GM18517 (cell line): ENCODE measurements at regions not wholly inside any gene's neighbourhood (a gene's known extent, or its start where the extent isn't known, plus 50 kb on each side); places are given as distances from the start of the nearest gene placed in this dataset.
A peak's percentile ranks its signal among the peaks of the same experiment; 100 is the strongest.
"Not testable (repeated sequence)": the region's sequence is repeated elsewhere in the genome, so short reads cannot be mapped to it uniquely, and the experiment has no call there.

Experiments
- ATAC-seq: cut with Tn5 transposase; IDR thresholded peaks from one replicate; pipeline ENCODE4 v1.9.1; 2021; ENCODE audit warnings: mild to moderate bottlenecking, moderate library complexity; ENCODE audit not compliant: unreplicated experiment

DNA sequence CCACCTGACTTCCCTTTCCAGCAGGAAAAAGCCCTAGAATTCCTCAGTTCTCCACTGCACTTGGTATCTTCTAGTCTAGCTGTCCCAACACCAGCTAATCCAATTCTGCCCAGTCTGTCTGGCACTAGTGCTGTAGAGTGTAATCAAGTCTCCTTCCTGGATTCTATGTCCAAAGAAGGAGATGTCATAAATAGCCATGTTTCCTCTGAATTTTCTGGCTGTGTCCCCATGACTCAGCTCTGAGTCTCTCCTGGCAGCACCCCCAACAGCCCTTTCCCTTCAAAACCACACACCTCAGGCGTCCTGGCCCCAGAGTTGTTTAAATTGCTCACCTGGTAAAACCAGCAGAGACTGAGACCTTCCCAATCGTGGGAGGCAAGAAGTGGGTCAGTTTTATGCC, 197.2 kb downstream of the GRXCR1 start:
- ATAC-seq: no peak

DNA sequence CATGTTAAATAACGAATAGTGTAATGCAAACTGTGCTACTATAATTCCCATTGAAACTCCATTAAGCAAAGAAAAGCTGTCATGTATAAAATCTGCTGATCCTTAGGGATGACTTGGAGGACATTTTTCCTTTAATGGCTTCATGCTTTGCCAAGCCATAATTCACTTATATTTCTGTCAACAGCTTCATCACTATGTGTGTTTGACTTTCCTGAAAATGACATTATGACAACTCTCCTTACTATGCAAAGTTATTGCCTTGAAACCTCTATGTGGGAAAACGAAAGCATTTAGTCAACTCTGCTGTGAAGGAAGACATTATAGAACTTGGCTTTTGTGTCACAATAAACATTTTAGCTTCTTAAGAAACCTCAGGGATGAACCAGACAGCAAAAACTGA, 210.5 kb downstream of the GRXCR1 start:
- no peak for ATAC-seq

DNA sequence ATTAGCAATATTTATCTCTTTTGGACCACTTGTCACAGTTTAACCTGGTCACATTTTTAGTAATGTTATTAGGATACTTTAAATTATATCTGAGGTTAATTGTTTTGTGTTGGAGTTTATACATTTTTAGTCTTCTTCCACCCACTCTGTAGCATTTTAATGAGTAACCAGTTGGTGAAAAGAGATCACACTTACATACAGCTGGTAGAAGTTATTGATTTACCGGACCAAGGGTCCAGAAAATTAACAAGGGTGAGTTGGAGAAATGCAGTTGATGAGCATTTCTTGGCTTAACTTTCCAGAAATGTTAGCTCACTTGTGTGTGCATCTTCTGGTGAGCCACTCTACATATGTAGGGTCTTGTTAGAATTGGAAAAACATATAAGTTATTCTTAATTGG, 219.6 kb downstream of the GRXCR1 start:
- no peak for ATAC-seq

DNA sequence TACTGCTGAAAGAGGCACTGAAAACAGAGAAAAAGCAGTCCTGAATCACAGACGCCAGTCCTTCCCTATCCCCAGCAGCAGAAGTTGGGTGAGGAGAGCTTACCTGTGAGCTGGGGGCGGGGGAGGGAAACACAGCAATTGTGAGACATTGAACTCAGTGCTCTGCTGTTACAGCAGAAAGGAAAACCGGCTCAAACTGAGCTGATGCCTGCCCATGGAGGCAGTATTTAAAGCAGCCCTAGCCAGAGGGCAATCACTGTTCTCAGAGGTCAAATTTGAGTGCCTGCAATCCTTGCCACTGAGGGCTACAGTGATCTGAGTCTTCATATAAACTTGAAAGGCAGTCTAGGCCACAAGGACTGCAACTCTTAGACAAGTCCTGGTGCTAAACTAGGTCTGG, 220.7 kb downstream of the GRXCR1 start:
- no peak for ATAC-seq

GRCh38 chr4:43126595-43126994, 234.1 kb downstream of the GRXCR1 start:
- no peak for ATAC-seq

- ATAC-seq: no peak
Observed at GRCh38 chr4:43130228-43131021, 237.9 kb downstream of the GRXCR1 start.

DNA sequence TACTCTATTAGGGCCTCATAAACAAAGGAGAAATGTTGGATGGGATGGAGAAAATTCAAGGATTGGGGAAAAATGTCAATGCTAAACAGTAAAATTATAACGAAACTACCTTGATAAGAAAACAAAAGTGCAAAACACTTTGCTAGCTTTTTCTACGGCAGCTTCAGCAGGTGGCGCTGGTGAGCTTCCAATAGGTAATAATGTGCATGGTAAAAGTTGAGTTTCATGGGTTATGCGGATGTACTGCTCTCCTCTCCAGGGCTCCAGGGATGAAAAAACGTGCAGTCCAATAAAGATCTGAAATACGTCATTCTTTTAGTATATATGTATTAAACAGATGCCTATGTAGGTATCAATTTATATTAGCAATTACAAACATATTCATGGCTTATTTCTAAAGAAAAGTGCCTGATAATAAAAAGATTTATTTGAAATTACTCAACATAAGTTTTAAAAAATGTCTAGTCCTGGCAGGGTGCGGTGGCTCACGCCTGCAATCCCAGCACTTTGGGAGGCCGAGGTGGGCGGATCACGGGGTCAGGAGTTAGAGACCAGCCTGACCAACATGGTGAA, 239.6 kb downstream of the GRXCR1 start:
- peak; percentile 90 for ATAC-seq

DNA sequence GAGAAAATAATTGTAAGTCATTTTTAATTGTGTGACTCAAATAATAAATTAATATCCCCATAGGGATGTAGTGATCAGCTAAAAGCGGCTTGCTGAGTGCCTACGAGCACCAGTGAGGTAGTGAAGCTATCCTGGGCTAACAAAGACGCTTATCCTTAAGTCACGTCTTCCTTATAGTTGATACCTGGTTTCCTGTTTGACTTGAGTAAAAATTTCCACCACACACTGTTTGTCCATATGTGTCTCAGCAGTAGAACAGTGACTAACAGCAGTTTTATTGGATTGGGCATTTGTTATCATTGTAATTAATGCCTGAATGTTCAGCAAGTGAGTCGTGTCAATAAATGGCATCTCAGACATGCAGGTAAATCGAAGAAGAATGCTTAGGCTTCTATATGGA, 241.1 kb downstream of the GRXCR1 start:
- no peak for ATAC-seq

GRCh38 chr4:43136752-43137151, 244.2 kb downstream of the GRXCR1 start:
- ATAC-seq: no peak

DNA sequence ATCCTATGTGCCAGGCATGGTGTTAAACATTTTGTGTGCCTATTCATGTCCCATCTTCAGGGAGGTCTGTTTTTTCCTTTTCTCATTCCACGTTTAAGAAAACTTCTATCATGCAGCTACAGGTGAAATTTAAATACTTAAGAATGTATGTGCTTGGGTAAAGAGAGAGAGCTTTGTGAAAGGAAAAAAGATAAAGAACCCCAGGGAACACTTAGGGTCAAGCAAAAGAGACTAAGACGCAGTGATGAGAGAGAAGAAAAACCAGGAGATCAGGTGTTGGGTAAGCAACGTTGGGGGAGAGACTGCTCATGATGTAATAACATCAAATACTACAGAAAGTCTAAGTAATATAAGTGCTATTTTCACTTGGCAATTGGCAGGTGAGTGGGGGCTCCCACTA, 253.7 kb downstream of the GRXCR1 start:
- no peak for ATAC-seq

- ATAC-seq: no peak
Observed at GRCh38 chr4:43148481-43148880, 256.0 kb downstream of the GRXCR1 start.

DNA sequence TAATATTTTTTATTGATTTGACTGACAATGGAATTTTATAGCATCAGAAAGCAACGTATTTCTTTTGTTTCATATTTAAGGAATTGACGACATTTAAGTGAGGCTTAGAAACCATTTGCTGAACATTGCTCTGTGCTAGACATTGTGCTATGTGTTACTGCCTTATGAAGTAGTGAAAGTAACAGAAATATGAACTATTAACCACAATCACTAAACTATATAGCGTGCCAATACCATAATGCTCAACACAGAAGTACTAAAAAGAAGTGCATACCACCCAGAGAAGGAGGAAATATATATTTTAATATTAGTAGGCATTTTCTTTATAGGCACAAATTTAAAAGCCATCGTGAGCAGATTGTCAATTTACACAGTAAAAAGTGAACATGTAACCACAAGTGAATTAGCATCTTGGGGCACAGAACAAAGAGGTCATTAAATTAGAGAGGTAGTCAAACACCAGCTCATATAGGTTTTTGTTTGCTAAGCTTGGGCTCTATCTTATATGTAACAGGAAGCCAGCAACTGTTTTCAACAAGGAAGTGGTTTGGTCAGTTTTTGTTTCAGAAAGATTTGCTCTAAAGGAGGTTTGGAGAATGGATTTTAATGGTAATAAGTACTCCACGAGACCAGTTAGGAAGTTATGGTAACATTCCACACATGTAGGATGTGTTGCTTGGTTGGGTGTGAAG, 270.7 kb downstream of the GRXCR1 start:
- no peak for ATAC-seq

- no peak for ATAC-seq
Observed at GRCh38 chr4:43189741-43190140, 297.2 kb downstream of the GRXCR1 start.

GRCh38 chr4:43212576-43212975, 320.1 kb downstream of the GRXCR1 start:
- ATAC-seq: not testable (repeated sequence)

DNA sequence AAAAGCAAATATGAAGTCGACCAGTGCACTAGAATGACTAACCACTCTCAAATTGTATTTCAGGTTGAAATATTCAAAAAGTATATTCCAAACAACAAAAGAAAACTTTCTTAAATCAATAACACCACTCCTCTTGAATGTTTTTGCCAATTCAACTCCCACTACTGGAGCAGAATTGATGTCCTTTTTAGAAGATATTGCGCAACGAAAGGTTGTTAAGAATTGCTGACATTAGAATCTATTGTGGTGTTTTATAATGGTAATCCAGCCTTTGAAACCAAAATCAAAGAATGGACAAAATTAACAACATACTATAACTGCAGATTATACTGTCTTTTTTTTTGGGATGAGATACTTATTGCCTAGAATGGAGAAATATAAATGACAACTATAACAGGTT, 331.3 kb downstream of the GRXCR1 start:
- ATAC-seq: no peak

- ATAC-seq: no peak
Observed at GRCh38 chr4:43224559-43224958, 332.0 kb downstream of the GRXCR1 start.

DNA sequence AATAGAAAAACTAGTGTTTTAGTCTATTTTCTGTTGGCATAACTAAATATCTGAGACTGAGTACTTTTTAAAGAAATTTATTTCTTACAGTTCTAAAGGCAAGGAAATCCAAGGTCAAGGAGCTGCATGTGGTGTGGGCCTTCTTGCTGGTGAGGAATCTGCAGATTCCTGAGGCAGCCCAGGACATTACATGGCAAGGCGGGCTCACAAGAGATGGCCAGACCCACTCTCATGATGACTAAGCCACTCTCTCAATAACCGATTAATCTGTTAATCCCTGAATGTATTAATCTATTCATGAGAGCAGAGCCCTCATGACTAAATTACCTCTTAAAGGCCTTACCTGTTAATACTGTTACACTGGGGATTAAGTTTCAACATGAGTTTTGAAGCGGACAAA, 340.8 kb downstream of the GRXCR1 start:
- ATAC-seq: no peak

DNA sequence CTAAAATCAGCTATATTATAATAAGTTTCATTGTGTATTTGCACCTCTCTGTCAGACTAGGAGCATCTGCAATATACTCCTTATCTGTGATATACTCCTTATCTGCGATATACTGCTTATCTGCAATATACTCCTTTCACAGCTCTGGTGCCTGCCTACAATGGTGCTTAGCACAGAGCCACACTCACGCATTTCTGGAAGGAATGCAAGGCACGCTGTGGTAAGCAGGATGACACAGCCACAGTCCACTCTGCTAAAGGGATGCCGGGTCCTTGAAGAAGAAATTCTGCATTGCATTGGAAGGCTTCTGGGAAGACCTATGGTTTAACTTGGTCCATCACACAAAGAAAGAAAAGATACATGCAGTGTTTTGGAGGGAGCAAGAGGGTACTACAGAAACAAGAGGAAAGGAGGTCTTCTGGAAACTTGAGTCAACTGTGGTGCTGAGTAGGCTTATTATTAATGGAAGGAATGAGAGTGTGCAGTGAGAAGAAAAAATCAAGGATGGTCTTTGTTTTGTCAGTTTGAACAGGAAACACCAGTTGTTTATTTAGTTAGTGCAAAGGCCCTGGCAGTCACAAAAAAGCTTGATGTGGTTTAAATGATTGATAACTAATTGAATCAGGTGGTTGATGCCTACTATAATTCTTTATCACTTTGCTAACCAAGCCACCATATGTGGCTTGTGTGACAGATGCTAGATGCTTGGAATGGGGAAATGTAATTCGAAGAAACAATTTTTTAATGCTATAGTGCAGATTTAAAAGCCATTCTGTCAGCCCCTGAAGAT, 342.3 kb downstream of the GRXCR1 start:
- no peak for ATAC-seq

- no peak for ATAC-seq
Observed at GRCh38 chr4:43238008-43238407, 345.5 kb downstream of the GRXCR1 start.

- no peak for ATAC-seq
Observed at GRCh38 chr4:43238585-43238984, 346.1 kb downstream of the GRXCR1 start.

GRCh38 chr4:43241104-43241503, 348.6 kb downstream of the GRXCR1 start:
- ATAC-seq: no peak
